Endothelial cell (in vitro differentiated cells): ENCODE measurements at regions not wholly inside any gene's neighbourhood (a gene's known extent, or its start where the extent isn't known, plus 50 kb on each side); places are given as distances from the start of the nearest gene placed in this dataset.

Source experiments
- DNase-seq: peaks from one replicate; pipeline ENCODE4 v3.0.0; 2021; ENCODE audit warnings: low spot score
- H3K27ac Mint-ChIP-seq: one replicate; pipeline ENCODE4 v1.8.0; 2021; ENCODE audit warnings: mixed read lengths, inconsistent platforms; ENCODE audit not compliant: unreplicated experiment
- H3K27me3 Mint-ChIP-seq: one replicate; pipeline ENCODE4 v1.8.0; 2021; ENCODE audit warnings: mild to moderate bottlenecking, moderate library complexity, mixed read lengths, inconsistent platforms; ENCODE audit not compliant: unreplicated experiment
- H3K36me3 Mint-ChIP-seq: one replicate; pipeline ENCODE4 v1.8.0; 2021; ENCODE audit warnings: mild to moderate bottlenecking, low read depth, mixed read lengths, inconsistent platforms; ENCODE audit not compliant: unreplicated experiment
- H3K4me1 Mint-ChIP-seq: one replicate; pipeline ENCODE4 v1.8.0; 2021; ENCODE audit warnings: mild to moderate bottlenecking, mixed read lengths, inconsistent platforms; ENCODE audit not compliant: unreplicated experiment
- H3K4me3 Mint-ChIP-seq: one replicate; pipeline ENCODE4 v1.8.0; 2021; ENCODE audit warnings: mild to moderate bottlenecking, mixed read lengths, inconsistent platforms; ENCODE audit not compliant: unreplicated experiment
- H3K9me3 Mint-ChIP-seq: one replicate; pipeline ENCODE4 v1.8.0; 2021; ENCODE audit warnings: mixed read lengths, inconsistent platforms; ENCODE audit not compliant: unreplicated experiment
- TF ChIP-seq, protein P1 (sequence below): fragments of 200-600 bp; sonication (generic); IDR thresholded peaks from one replicate; pipeline ENCODE4 v1.5.0; 2021; ENCODE audit warnings: antibody characterized with exemption; ENCODE audit not compliant: unreplicated experiment

DNA sequence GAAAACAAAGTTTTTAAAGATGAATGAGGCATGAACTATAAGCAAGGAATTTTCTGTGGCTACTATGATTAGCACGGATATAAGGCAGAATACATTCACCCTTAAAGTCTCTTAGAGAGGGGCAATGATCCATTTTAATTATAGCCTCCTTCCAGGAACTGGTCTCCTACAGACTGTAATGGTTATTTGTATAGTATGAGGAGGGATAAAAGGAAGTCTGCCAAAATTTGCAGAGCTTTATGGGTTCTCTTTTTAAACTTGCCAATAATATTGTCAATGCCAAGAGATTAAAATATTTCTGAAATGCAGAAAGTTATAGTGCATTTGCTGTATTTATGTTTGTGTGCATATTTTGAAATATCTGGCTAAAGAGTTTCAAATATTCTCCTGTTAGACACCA, 271.4 kb upstream of the LUZP2 start:
- TF ChIP-seq, protein P1, sequence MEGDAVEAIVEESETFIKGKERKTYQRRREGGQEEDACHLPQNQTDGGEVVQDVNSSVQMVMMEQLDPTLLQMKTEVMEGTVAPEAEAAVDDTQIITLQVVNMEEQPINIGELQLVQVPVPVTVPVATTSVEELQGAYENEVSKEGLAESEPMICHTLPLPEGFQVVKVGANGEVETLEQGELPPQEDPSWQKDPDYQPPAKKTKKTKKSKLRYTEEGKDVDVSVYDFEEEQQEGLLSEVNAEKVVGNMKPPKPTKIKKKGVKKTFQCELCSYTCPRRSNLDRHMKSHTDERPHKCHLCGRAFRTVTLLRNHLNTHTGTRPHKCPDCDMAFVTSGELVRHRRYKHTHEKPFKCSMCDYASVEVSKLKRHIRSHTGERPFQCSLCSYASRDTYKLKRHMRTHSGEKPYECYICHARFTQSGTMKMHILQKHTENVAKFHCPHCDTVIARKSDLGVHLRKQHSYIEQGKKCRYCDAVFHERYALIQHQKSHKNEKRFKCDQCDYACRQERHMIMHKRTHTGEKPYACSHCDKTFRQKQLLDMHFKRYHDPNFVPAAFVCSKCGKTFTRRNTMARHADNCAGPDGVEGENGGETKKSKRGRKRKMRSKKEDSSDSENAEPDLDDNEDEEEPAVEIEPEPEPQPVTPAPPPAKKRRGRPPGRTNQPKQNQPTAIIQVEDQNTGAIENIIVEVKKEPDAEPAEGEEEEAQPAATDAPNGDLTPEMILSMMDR: no peak
- H3K27me3 Mint-ChIP-seq: no peaks in the 10 kb centered on the region

GRCh38 chr11:24226606-24227005, 270.2 kb upstream of the LUZP2 start:
- H3K4me3 Mint-ChIP-seq: no peak overlapping the region
- no peaks in the 10 kb centered on the region for H3K9me3 Mint-ChIP-seq
- TF ChIP-seq, protein P1: no peak
- no peaks in the 10 kb centered on the region for H3K4me1 Mint-ChIP-seq
- H3K27me3 Mint-ChIP-seq: no peaks in the 10 kb centered on the region
- no peaks in the 10 kb centered on the region for H3K36me3 Mint-ChIP-seq
- H3K27ac Mint-ChIP-seq: no peak overlapping the region
- DNase-seq: no peak

More for the DNA sequence above, 271.4 kb upstream of the LUZP2 start:
- Mint-ChIP-seq H3K4me3 (no peak overlapping the region), H3K36me3 (no peaks in the 10 kb centered on the region), H3K27ac (no peak overlapping the region), H3K9me3 (no peaks in the 10 kb centered on the region), H3K4me1 (no peaks in the 10 kb centered on the region)
- no peak for DNase-seq

DNA sequence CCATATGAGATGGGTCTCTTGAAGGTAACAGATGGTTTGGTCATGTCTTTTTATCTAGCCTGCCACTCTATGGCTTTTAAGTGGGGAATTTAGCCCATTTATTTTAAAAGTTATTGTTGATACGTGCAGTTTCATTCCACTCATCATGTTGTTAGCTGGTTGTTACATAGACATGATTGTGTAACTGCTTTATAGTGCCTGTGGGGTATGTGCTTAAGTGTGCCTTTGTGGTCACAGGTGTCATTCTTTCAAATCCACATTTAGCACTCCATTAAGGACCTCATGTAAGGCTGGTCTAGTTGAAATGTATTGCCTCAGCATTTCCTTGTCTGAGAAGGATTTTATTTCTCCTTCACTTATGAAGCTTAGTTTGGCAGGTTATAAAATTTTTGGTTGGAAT, 263.8 kb upstream of the LUZP2 start:
- Mint-ChIP-seq H3K36me3 (no peaks in the 10 kb centered on the region), H3K4me1 (no peaks in the 10 kb centered on the region), H3K27me3 (no peaks in the 10 kb centered on the region), H3K4me3 (no peak overlapping the region), H3K9me3 (no peaks in the 10 kb centered on the region), H3K27ac (no peak overlapping the region)
- TF ChIP-seq, protein P1: no peak
- no peak for DNase-seq

DNA sequence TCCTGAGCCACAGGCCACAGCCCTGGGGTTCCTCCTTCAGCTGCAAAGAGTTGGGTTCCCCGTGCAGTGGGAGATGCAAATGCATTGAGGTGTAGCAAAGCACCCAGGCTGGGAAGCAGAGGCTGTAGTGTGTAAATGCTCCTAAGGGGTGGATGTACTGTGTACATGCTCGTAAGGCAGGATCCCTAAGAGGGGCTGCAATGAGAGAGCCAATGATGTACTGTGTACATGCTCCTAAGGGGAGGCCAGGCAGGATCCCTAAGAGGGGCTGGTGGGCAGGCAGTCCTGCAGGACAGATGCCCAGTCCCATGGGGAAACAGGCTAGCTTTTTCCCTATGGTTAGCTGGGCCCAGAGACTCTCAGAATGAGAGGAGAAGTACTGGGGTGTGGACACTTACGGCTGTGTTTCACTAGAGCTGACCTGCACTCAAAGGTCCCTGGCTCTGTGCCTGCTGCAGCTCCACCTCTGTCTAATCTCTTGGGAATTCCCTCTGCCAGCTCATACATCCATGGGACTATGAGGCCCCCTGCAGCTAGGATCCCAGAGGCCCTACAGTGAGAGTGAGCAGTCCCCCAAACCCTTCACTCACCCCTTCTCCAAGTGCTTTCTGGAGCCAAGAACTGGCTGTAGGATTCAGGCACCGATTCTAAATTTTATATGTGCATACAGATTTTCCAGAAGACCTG, 261.9 kb upstream of the LUZP2 start:
- TF ChIP-seq, protein P1: no peak
- no peaks in the 10 kb centered on the region for H3K36me3 Mint-ChIP-seq
- DNase-seq: no peak
- no peaks in the 10 kb centered on the region for H3K9me3 Mint-ChIP-seq
- H3K4me3 Mint-ChIP-seq: no peak overlapping the region
- H3K4me1 Mint-ChIP-seq: no peaks in the 10 kb centered on the region
- H3K27ac Mint-ChIP-seq: no peak overlapping the region
- no peaks in the 10 kb centered on the region for H3K27me3 Mint-ChIP-seq

- no peaks in the 10 kb centered on the region for H3K27me3 Mint-ChIP-seq
- H3K4me3 Mint-ChIP-seq: no peak overlapping the region
- DNase-seq: no peak
- H3K9me3 Mint-ChIP-seq: no peaks in the 10 kb centered on the region
- H3K4me1 Mint-ChIP-seq: no peaks in the 10 kb centered on the region
- no peaks in the 10 kb centered on the region for H3K36me3 Mint-ChIP-seq
- TF ChIP-seq, protein P1: no peak
- H3K27ac Mint-ChIP-seq: no peak overlapping the region
Observed at GRCh38 chr11:24238771-24239645, 257.8 kb upstream of the LUZP2 start.
